GM23338 (cell line): ENCODE measurements at regions not wholly inside any gene's neighbourhood (a gene's known extent, or its start where the extent isn't known, plus 50 kb on each side); places are given as distances from the start of the nearest gene placed in this dataset.

ENCODE experiments used
- CTCF ChIP-seq, 2 experiments: fragments of 200-600 bp in 1 of 2; sonication (generic) in 1 of 2; conservative IDR thresholded peaks; 2 replicates each; pipeline versions ENCODE4 v1.5.1 to v1.6.1; 2016 to 2017; ENCODE audit warnings: antibody characterized with exemption in 2 of 2, low read depth in 2 of 2, mild to moderate bottlenecking in 2 of 2, moderate library complexity in 1 of 2
- EZH2phosphoT487 ChIP-seq: fragments of 200-600 bp; sonication (generic); IDR thresholded peaks from one replicate; pipeline ENCODE4 v1.8.1; 2018; ENCODE audit warnings: antibody characterized with exemption; ENCODE audit not compliant: unreplicated experiment
- POLR2AphosphoS5 ChIP-seq: IDR thresholded peaks from 2 replicates; pipeline ENCODE4 v1.6.1; 2016; ENCODE audit warnings: antibody characterized with exemption, low read depth

GRCh38 chr2:57615855-57616556 lies 430.6 kb upstream of the VRK2 start:
- TF ChIP-seq CTCF (conservative IDR thresholded peaks at IDR 0.05; ENCODE audit: low read depth in 2 of 2) (no peak), EZH2phosphoT487 (no peak), POLR2AphosphoS5 (no peak)
